Pancreas (tissue), 10 donors: ENCODE measurements at regions not wholly inside any gene's neighbourhood (a gene's known extent, or its start where the extent isn't known, plus 50 kb on each side); places are given as distances from the start of the nearest gene placed in this dataset.

Experiments
- ATAC-seq, 4 donors: fragments of 200-7000 bp; cut with Tn5 transposase; one replicate each; pipeline versions ENCODE4 v1.8.0 to v1.9.1; 2020; ENCODE audit warnings: mild to moderate bottlenecking in 4 of 4, moderate library complexity in 4 of 4
- DNase-seq, 6 donors: peaks; one replicate each; pipeline ENCODE4 v3.0.0-alpha.2; 2020
- FAIRE-seq: peaks from 2 replicates; lab custom pipeline; 2012; peaks lifted over from hg19 to GRCh38; lab: Jason Lieb, UNC
- H3K27ac ChIP-seq, 4 donors: fragments of 200-600 bp; sonication (generic); 1 replicate in 3 of 4; 2 replicates in 1 of 4; pipeline versions ENCODE4 v1.5.0 to v1.8.0; 2020
- H3K27me3 ChIP-seq, 4 donors: fragments of 200-600 bp; one replicate each; pipeline ENCODE4 v1.8.0; 2021
- H3K36me3 ChIP-seq, 3 donors: fragments of 200-600 bp; sonication (generic) in 1 of 3; one replicate each; pipeline versions ENCODE4 v1.5.0 to v1.8.0; 2020 to 2021
- H3K4me1 ChIP-seq, 3 donors: fragments of 200-600 bp; one replicate each; pipeline ENCODE4 v1.8.0; 2021
- H3K4me3 ChIP-seq, 4 donors: fragments of 200-600 bp; sonication (generic) in 2 of 4; one replicate each; pipeline versions ENCODE4 v1.5.0 to v1.8.0; 2020 to 2021
- H3K9me3 ChIP-seq, 4 donors: fragments of 200-600 bp; one replicate each; pipeline ENCODE4 v1.8.0; 2021
- CTCF ChIP-seq, 4 donors: fragments of 200-600 bp; sonication (generic) in 3 of 4; IDR thresholded peaks; one replicate each; pipeline versions ENCODE4 v1.5.0 to v1.8.0; 2021; ENCODE audit warnings: antibody characterized with exemption in 4 of 4
- WGBS, 2 donors: extraction: QIAGEN DNeasy Blood & Tissue Kit; methylation state at CpG; one replicate each; pipeline ENCODE4 v1.1.7; 2013; 5-methylcytosine and 5-hydroxymethylcytosine counted together
- intact Hi-C, 3 donors: fragments of 100-400 bp; cut with DNase I; formaldehyde crosslinking; loops; one replicate each; pipeline versions ENCODE4 v1.11.1 to v1.14.2; 2022
- donor health status: healthy with polysubstance abuse.
- donor health status: DM: no; HTN: no; CAD: no; lungs with moderate emphysema.
- donor health status: DM: no; HTN: no; CAD: no.
- donor health status: control.
- donor health status: control.
- donor health status: Bipolar disorder and iron deficiency.
- donor health status: DM: yes; HTN: yes; CAD: no.
- donor health status: DM: no; HTN: no; CAD: no.
- donor health status: DM: no; HTN: no; CAD: no.
- donor health status: DM: yes; HTN: yes; CAD: no.

- Histone ChIP-seq H3K9me3 (no peaks in the 10 kb centered on the region), H3K27me3 (no peaks in the 10 kb centered on the region), H3K36me3 (no peaks in the 10 kb centered on the region), H3K4me3 (no peak overlapping the region), H3K4me1 (no peaks in the 10 kb centered on the region), H3K27ac (no peak overlapping the region)
- intact Hi-C loops = no loop called here
- ATAC-seq (no peak), DNase-seq (no peak), FAIRE-seq (no peak)
- TF ChIP-seq CTCF (IDR thresholded peaks at IDR 0.05) = no peak
- WGBS, 2 donors = 67 to 73% methylated on average over 6 of the region's 6 CpGs
These were observed 942.4 kb upstream of the GYPC start for GRCh38 chr2:125713533-125713932.

- H3K9me3 ChIP-seq = no peaks in the 10 kb centered on the region
- peak in 1 of 6 donors; percentile 52 for DNase-seq
These were observed 934.8 kb upstream of the GYPC start for GRCh38 chr2:125721072-125721721.

GRCh38 chr2:125730921-125731320 lies 925.0 kb upstream of the GYPC start:
- Histone ChIP-seq H3K4me3 (no peak overlapping the region), H3K27ac (no peak overlapping the region), H3K36me3 (no peaks in the 10 kb centered on the region), H3K9me3 (no peaks in the 10 kb centered on the region), H3K27me3 (no peaks in the 10 kb centered on the region), H3K4me1 (peaks cover 0 to 6% (median 0%) of the 10 kb centered on the region in 3 donors)
- WGBS, 2 donors = 28% methylated on average over 4 of the region's 4 CpGs
- no peak for TF ChIP-seq CTCF (IDR thresholded peaks at IDR 0.05)
- intact Hi-C loops = no loop called here
- DNase-seq = no peak
- peak; percentile 29 for FAIRE-seq
- ATAC-seq = peak; percentile 45 to 77 (median 61)

More at GRCh38 chr2:125721072-125721721, 934.8 kb upstream of the GYPC start:
- Histone ChIP-seq H3K27me3 (no peaks in the 10 kb centered on the region), H3K27ac (no peak overlapping the region), H3K36me3 (no peaks in the 10 kb centered on the region), H3K4me1 (no peaks in the 10 kb centered on the region), H3K4me3 (no peak overlapping the region)
- WGBS, 2 donors = 67 to 78% methylated on average over 14 of the region's 14 CpGs
- no peak for TF ChIP-seq CTCF (IDR thresholded peaks at IDR 0.05)
- FAIRE-seq = no peak
- intact Hi-C loops = no loop called here
- ATAC-seq = no peak

GRCh38 chr2:125736306-125736705 lies 919.7 kb upstream of the GYPC start:
- Histone ChIP-seq H3K27ac (no peak overlapping the region), H3K4me1 (peaks cover 0 to 2% (median 0%) of the 10 kb centered on the region in 3 donors), H3K4me3 (no peak overlapping the region), H3K9me3 (no peaks in the 10 kb centered on the region), H3K27me3 (no peaks in the 10 kb centered on the region), H3K36me3 (no peaks in the 10 kb centered on the region)
- no peak for DNase-seq
- no peak for FAIRE-seq
- no peak for ATAC-seq
- no peak for TF ChIP-seq CTCF (IDR thresholded peaks at IDR 0.05)
- 17% methylated on average over 1 of the region's 1 CpG for WGBS, 2 donors
- intact Hi-C loops = no loop called here

GRCh38 chr2:125745514-125745913 lies 910.4 kb upstream of the GYPC start:
- H3K27ac ChIP-seq = no peak overlapping the region
- intact Hi-C loops = loop anchor here in 1 of 3 donors (10.0 kb wide), 1 partner anchor 1039 kb away; no protein-coding TSS in a partner anchor
- peak in 2 of 6 donors; percentile 13 to 37 for DNase-seq
- no peaks in the 10 kb centered on the region for H3K36me3 ChIP-seq
- peak in 2 of 4 donors; percentile 20 to 23 for TF ChIP-seq CTCF (IDR thresholded peaks at IDR 0.05)
- no peaks in the 10 kb centered on the region for H3K4me1 ChIP-seq
- H3K4me3 ChIP-seq = no peak overlapping the region
- H3K27me3 ChIP-seq = no peaks in the 10 kb centered on the region
- peak in 3 of 4 donors; percentile 81 to 83 (median 81) for ATAC-seq
- WGBS, 2 donors = 31 to 35% methylated on average over 4 of the region's 4 CpGs
- FAIRE-seq = no peak
- no peaks in the 10 kb centered on the region for H3K9me3 ChIP-seq
